Epithelial cell of esophagus (primary cell): ENCODE measurements at regions not wholly inside any gene's neighbourhood (a gene's known extent, or its start where the extent isn't known, plus 50 kb on each side); places are given as distances from the start of the nearest gene placed in this dataset.

Experiments used
- DNase-seq: peaks from one replicate; pipeline ENCODE4 v3.0.0; 2010; ENCODE audit warnings: low read depth
- H3K4me3 ChIP-seq: 2 replicates; pipeline ENCODE4 v1.5.1; 2011; ENCODE audit warnings: mild to moderate bottlenecking, low read length, control low read depth
- CTCF ChIP-seq: IDR thresholded peaks from 2 replicates; pipeline ENCODE4 v1.5.1; 2011; ENCODE audit warnings: low read depth, mild to moderate bottlenecking, low read length, control low read depth, inconsistent platforms; ENCODE audit not compliant: insufficient read depth; ENCODE audit errors: missing control alignments

GRCh38 chr5:116640236-116640635, 65.6 kb upstream of the SEMA6A start:
- DNase-seq = peak; percentile 45
- H3K4me3 ChIP-seq = no peak overlapping the region
- TF ChIP-seq CTCF = no peak

- no peak for DNase-seq
- TF ChIP-seq CTCF = no peak
- no peak overlapping the region for H3K4me3 ChIP-seq
Measured at GRCh38 chr5:116637149-116637740, 62.6 kb upstream of the SEMA6A start.

GRCh38 chr5:116632890-116633289, 58.3 kb upstream of the SEMA6A start:
- peak; percentile 40 for DNase-seq
- no peak for TF ChIP-seq CTCF
- H3K4me3 ChIP-seq = no peak overlapping the region

- no peak overlapping the region for H3K4me3 ChIP-seq
- TF ChIP-seq CTCF = no peak
- no peak for DNase-seq
Measured at GRCh38 chr5:116631147-116631546, 56.5 kb upstream of the SEMA6A start.

GRCh38 chr5:116629168-116629567, 54.5 kb upstream of the SEMA6A start:
- H3K4me3 ChIP-seq = no peak overlapping the region
- no peak for TF ChIP-seq CTCF
- no peak for DNase-seq

GRCh38 chr5:116626945-116627679, 52.5 kb upstream of the SEMA6A start:
- no peak for DNase-seq
- no peak for TF ChIP-seq CTCF
- no peak overlapping the region for H3K4me3 ChIP-seq
